ENCODE measurements at regions not wholly inside any gene's neighbourhood (a gene's known extent, or its start where the extent isn't known, plus 50 kb on each side); places are given as distances from the start of the nearest gene placed in this dataset.

GRCh38 chr5:61933787-61934626 lies 372.0 kb upstream of the KIF2A start:
- Mint-ChIP-seq H3K9me3 (no peaks in the 10 kb centered on the region), H3K27ac (no peak overlapping the region), H3K36me3 (ENCODE audit: low read depth) (no peaks in the 10 kb centered on the region), H3K4me3 (no peak overlapping the region), H3K27me3 (ENCODE audit: insufficient read depth) (no peaks in the 10 kb centered on the region), H3K4me1 (no peaks in the 10 kb centered on the region)
- no peaks in the 10 kb centered on the region for H3K4me1 ChIP-seq (ENCODE audit: control insufficient read depth, insufficient read depth, low read length)
- peak; percentile 87 for DNase-seq
- H3K9me3 ChIP-seq (ENCODE audit: control insufficient read depth, low read length), result no peaks in the 10 kb centered on the region
- no peak overlapping the region for H3K9ac ChIP-seq (ENCODE audit: extremely low read depth, low read length, poor library complexity, severe bottlenecking)
- H3K27me3 ChIP-seq (ENCODE audit: control insufficient read depth, insufficient read depth, low read length, poor library complexity, severe bottlenecking), result no peaks in the 10 kb centered on the region
- H3K4me3 ChIP-seq (ENCODE audit: low read length), result no peak overlapping the region
- no peaks in the 10 kb centered on the region for H3K36me3 ChIP-seq (ENCODE audit: control insufficient read depth, insufficient read depth, low read length)
- no peak overlapping the region for H3K27ac ChIP-seq (ENCODE audit: low read depth, low read length)
- TF ChIP-seq CTCF (conservative IDR thresholded peaks at IDR 0.05), result peak; percentile 88
- WGBS, 2 experiments (ENCODE audit: insufficient coverage in 1 of 2, insufficient read length in 1 of 2), result 66 to 74% methylated on average over 2 to 4 of the region's 4 CpGs

- H3K9me3 Mint-ChIP-seq, result no peaks in the 10 kb centered on the region
- Histone ChIP-seq H3K27ac (ENCODE audit: low read depth, low read length) (no peak overlapping the region), H3K9me3 (ENCODE audit: control insufficient read depth, low read length) (no peaks in the 10 kb centered on the region), H3K4me1 (ENCODE audit: control insufficient read depth, insufficient read depth, low read length) (peaks cover 3% of the 10 kb centered on the region), H3K4me3 (ENCODE audit: low read length) (no peak overlapping the region), H3K27me3 (ENCODE audit: control insufficient read depth, insufficient read depth, low read length, poor library complexity, severe bottlenecking) (no peaks in the 10 kb centered on the region), H3K9ac (ENCODE audit: extremely low read depth, low read length, poor library complexity, severe bottlenecking) (no peak overlapping the region), H3K36me3 (ENCODE audit: control insufficient read depth, insufficient read depth, low read length) (no peaks in the 10 kb centered on the region)
- H3K27me3 Mint-ChIP-seq (ENCODE audit: insufficient read depth), result no peaks in the 10 kb centered on the region
- no peak for TF ChIP-seq CTCF (conservative IDR thresholded peaks at IDR 0.05)
- peaks cover 12% of the 10 kb centered on the region for H3K4me1 Mint-ChIP-seq
- H3K36me3 Mint-ChIP-seq (ENCODE audit: low read depth), result no peaks in the 10 kb centered on the region
- no peak overlapping the region for H3K4me3 Mint-ChIP-seq
- no peak overlapping the region for H3K27ac Mint-ChIP-seq
- 0% methylated on average over 1 of the region's 1 CpG; no CpG with 5 or more reads in 1 of the 2 experiments for WGBS, 2 experiments (ENCODE audit: insufficient coverage in 1 of 2, insufficient read length in 1 of 2)
- no peak for DNase-seq
Measured at GRCh38 chr5:61941637-61942036, 364.4 kb upstream of the KIF2A start.

GRCh38 chr5:61942462-61943049 lies 363.4 kb upstream of the KIF2A start:
- Mint-ChIP-seq H3K4me3 (no peak overlapping the region), H3K27me3 (ENCODE audit: insufficient read depth) (no peaks in the 10 kb centered on the region), H3K27ac (no peak overlapping the region), H3K36me3 (ENCODE audit: low read depth) (no peaks in the 10 kb centered on the region), H3K4me1 (peaks cover 12% of the 10 kb centered on the region), H3K9me3 (no peaks in the 10 kb centered on the region)
- Histone ChIP-seq H3K36me3 (ENCODE audit: control insufficient read depth, insufficient read depth, low read length) (no peaks in the 10 kb centered on the region), H3K4me1 (ENCODE audit: control insufficient read depth, insufficient read depth, low read length) (peaks cover 3% of the 10 kb centered on the region), H3K9me3 (ENCODE audit: control insufficient read depth, low read length) (no peaks in the 10 kb centered on the region), H3K27me3 (ENCODE audit: control insufficient read depth, insufficient read depth, low read length, poor library complexity, severe bottlenecking) (no peaks in the 10 kb centered on the region), H3K4me3 (ENCODE audit: low read length) (no peak overlapping the region), H3K27ac (ENCODE audit: low read depth, low read length) (no peak overlapping the region), H3K9ac (ENCODE audit: extremely low read depth, low read length, poor library complexity, severe bottlenecking) (no peak overlapping the region)
- DNase-seq, result no peak
- TF ChIP-seq CTCF (conservative IDR thresholded peaks at IDR 0.05), result no peak
- WGBS, 2 experiments (ENCODE audit: insufficient coverage in 1 of 2, insufficient read length in 1 of 2), result 85% methylated on average over 1 of the region's 2 CpGs; no CpG with 5 or more reads in 1 of the 2 experiments
